Skin of body (tissue), 1 donor: ENCODE measurements at regions not wholly inside any gene's neighbourhood (a gene's known extent, or its start where the extent isn't known, plus 50 kb on each side); places are given as distances from the start of the nearest gene placed in this dataset.
"Not testable (repeated sequence)": the region's sequence is repeated elsewhere in the genome, so short reads cannot be mapped to it uniquely, and the experiment has no call there.

ENCODE experiments used
- DNase-seq: peaks from one replicate; lab custom pipeline; 2025; lab: John Stamatoyannopoulos, UW

GRCh38 chr5:87137283-87137682 lies 130.4 kb upstream of the RASA1 start:
- DNase-seq: no peak

- DNase-seq: no peak
These were observed 129.4 kb upstream of the RASA1 start for GRCh38 chr5:87138091-87138805.

GRCh38 chr5:87139795-87140194 lies 127.9 kb upstream of the RASA1 start:
- no peak for DNase-seq

- DNase-seq: no peak
These were observed 126.1 kb upstream of the RASA1 start for GRCh38 chr5:87141544-87141943.

GRCh38 chr5:87145853-87146252 lies 121.8 kb upstream of the RASA1 start:
- DNase-seq: not testable (repeated sequence)

- DNase-seq: no peak
These were observed 120.2 kb upstream of the RASA1 start for GRCh38 chr5:87147441-87147840.

- no peak for DNase-seq
These were observed 117.1 kb upstream of the RASA1 start for GRCh38 chr5:87150630-87151029.

- no peak for DNase-seq
These were observed 116.1 kb upstream of the RASA1 start for GRCh38 chr5:87151547-87151946.

GRCh38 chr5:87152886-87153285 lies 114.8 kb upstream of the RASA1 start:
- no peak for DNase-seq

GRCh38 chr5:87154191-87154590 lies 113.5 kb upstream of the RASA1 start:
- no peak for DNase-seq

- DNase-seq: no peak
These were observed 112.6 kb upstream of the RASA1 start for GRCh38 chr5:87155106-87155505.

GRCh38 chr5:87156631-87157030 lies 111.1 kb upstream of the RASA1 start:
- DNase-seq: no peak

GRCh38 chr5:87164409-87164808 lies 103.3 kb upstream of the RASA1 start:
- no peak for DNase-seq

GRCh38 chr5:87169300-87169991 lies 98.2 kb upstream of the RASA1 start:
- DNase-seq: no peak

- no peak for DNase-seq
These were observed 96.9 kb upstream of the RASA1 start for GRCh38 chr5:87170799-87171198.

- DNase-seq: no peak
These were observed 85.0 kb upstream of the RASA1 start for GRCh38 chr5:87182649-87183048.

- DNase-seq: no peak
These were observed 83.8 kb upstream of the RASA1 start for GRCh38 chr5:87183896-87184295.

GRCh38 chr5:87184605-87185004 lies 83.1 kb upstream of the RASA1 start:
- DNase-seq: no peak

- DNase-seq: no peak
These were observed 81.8 kb upstream of the RASA1 start for GRCh38 chr5:87185838-87186237.

- DNase-seq: no peak
These were observed 79.3 kb upstream of the RASA1 start for GRCh38 chr5:87188391-87188790.

GRCh38 chr5:87190041-87190440 lies 77.6 kb upstream of the RASA1 start:
- no peak for DNase-seq

GRCh38 chr5:87190687-87191086 lies 77.0 kb upstream of the RASA1 start:
- DNase-seq: no peak

- DNase-seq: no peak
These were observed 76.0 kb upstream of the RASA1 start for GRCh38 chr5:87191645-87192044.
